Femur (tissue), 1 donor: ENCODE measurements at regions not wholly inside any gene's neighbourhood (a gene's known extent, or its start where the extent isn't known, plus 50 kb on each side); places are given as distances from the start of the nearest gene placed in this dataset.
"Not testable (repeated sequence)": the region's sequence is repeated elsewhere in the genome, so short reads cannot be mapped to it uniquely, and the experiment has no call there.

Experiments used
- DNase-seq: peaks from one replicate; pipeline ENCODE4 v3.0.0-alpha.2; 2017

DNA sequence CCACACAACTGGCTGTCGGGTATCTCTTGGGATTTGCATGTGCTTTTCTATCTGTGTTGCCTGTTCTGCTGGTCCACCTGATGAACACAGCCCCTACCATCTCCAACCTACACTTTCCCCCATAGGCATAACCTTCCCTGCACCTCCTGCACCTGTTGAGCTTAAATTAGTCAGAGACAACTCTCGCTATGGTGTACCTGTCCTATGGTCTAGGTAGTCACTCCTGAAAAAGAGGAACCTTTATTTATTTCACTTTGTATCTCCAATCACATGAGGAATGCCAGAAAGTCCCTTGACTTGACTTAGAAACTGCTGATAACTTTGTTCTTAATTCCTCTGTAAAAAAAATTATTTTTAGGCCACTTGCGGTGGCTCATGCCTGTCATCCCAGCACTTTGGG is 338.1 kb downstream of the DHRSX start:
- no peak for DNase-seq

DNA sequence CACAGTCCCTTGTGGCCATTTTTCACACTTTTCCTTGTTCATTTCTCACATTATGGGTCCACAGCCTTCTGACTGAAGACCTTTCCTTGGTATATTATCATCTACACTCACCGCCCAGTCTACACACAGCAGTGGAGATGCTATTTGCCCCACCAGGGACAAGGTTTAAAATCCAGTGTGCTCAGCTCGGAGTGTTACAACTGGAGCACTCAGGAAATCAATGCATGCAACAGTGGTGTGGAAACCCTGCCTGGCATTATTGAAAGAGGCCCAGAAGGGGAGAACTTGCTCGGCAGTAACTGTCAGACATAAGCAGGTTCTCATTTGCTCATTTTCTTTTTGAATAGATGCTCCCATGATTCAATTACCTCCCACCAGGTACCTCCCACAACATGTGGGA is 340.9 kb downstream of the DHRSX start:
- no peak for DNase-seq

DNA sequence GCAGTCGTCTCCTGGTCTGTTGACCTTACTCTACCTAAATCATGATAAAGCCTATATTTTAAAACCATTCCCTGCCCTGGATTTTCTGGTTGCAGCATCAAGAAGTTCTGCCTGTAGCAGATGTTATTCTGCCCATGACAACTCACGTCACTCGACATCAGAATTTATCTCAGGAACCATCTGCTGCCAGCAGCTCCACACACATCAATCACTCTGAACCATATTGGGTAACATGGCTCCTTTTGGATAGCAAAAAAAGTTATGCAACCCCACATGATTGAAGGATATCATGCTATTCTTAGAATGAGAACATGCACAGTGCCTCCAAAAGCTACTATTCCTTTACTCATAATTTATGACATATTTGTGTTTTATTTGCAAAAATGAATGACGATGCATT is 341.4 kb downstream of the DHRSX start:
- no peak for DNase-seq

DNA sequence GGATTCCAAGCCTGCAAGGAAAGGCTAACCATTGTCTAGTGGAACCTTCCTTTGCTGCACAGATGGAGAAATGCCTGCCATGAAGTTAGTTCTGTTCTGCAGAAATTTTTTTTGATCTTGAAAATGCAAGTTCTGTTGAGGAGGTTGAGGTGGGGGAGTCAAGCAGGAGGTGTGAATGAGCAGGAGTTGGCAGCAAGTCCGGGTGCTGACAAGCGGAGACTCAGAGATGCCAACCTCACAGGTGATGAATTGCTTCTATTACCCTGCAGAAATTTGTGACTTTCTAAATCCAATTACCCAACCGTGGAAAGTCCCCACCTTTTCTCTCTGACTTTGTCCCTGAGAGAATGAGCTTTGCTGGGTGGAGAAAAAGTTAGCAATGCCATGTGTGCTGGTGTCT is 350.1 kb downstream of the DHRSX start:
- DNase-seq: no peak

DNA sequence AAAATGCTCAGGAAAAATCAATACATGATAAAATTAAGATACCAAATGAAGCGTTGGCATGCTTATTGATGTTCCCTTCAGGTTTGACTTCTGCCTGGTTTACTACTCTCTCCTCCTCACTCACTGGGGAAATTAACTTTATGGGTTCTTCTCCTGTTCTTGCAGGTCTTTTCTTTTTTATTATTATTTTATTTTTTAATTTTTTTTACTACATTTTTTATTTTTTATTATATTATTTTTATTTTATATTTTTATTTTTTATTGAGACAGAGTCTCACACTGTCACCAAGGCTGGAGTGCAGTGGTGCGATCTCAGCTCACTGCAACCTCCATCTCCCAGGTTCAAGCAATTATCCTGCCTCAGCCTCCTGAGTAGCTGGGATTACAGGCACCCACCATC is 350.8 kb downstream of the DHRSX start:
- DNase-seq: not testable (repeated sequence)

DNA sequence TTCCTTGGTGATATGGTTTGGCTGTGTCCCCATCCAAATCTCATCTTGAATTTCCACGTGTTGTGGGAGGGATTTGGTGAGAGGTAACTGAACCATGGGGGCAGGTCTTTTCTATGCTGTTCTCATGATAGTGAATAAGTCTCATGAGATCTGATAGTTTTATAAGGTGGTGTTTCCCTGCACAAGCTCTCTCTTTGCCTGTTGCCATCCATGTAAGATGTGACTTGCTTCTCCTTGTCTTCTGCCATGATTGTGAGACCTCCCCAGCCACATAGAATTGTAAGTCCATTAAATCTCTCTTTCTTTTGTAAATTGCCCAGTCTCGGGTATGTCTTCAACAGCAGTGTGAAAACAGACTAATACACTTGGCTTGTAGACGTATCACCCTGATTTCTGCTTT is 351.7 kb downstream of the DHRSX start:
- not testable (repeated sequence) for DNase-seq

DNA sequence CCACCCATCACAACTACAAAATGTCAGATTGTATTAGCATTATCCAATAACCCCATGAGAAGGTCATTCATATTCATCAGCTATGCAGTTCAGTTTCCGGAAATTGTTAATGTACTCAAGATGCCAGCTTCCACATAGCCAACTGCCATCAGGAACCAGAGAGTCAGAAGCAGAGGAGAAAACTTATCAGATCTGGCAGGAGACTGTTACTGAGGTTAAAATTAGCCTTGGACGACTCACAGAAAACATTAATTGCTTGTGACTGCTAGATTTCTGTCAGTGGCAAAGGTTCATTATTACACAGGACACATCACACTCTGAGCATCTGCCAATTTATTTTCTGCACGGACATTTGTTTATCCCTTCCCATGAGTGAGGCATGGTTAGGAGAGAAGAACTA is 352.8 kb downstream of the DHRSX start:
- no peak for DNase-seq

DNA sequence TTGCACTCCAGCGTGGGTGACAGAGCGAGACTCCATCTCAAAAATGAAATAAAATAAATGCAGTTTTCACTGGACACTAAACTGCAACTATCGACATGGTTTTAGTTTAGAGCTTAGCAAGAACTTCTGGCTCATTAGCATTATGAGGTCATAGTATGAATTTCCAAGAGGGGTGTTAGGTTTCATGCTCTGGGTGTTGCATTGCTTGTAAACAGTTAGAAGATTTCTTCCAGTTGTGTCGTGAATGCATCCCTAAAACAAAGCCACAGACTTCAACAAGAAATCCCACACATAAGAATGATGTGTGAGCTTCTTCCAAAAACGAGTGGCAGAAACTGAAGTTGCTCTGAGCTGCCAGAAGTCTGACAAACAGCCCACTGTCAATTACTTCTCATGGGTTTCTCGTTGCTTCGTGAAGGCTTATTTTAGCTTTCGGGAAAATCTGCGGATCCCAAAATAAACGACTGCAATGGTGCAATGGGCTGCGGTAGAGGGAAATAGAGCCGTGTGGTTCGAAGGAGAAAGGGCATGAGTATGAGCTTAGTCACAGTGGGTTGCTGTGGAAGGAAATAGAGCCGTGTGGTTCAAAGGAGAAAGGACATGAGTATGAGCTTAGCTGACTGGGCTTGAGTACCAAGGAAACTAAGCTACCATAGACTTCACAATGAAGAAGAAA is 354.9 kb downstream of the DHRSX start:
- peak; percentile 20 for DNase-seq

DNA sequence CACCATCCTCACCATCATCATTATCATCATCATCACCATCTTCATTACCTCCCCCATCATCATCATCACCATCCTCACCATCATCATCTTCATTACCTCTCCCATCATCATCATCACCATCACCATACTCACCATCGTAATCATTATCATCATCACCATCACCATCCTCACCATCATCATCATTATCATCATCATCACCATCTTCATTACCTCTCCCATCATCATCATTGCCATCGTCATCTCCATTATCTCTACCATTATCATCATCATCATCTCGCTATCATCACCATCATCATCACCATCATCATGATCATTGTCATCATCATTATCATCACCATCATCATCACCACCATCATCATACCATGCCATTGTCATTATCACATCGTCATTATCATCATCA is 362.9 kb downstream of the DHRSX start:
- DNase-seq: no peak

DNA sequence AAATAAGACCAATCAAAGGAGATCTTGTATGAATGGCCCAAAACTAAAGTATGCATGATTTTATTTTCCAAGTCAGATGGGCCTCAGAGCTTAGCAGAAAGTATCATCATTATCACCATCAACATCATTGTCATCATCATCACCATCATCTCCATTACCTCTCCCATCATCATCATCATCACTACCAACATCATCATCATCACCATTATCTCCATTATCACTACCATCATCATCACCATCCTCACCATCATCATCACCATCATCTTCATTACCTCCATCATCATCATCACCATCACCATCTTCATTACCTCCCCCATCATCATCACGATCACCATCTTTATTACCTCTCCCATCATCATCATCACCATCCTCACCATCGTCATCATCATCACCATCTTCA is 363.9 kb downstream of the DHRSX start:
- DNase-seq: no peak

DNA sequence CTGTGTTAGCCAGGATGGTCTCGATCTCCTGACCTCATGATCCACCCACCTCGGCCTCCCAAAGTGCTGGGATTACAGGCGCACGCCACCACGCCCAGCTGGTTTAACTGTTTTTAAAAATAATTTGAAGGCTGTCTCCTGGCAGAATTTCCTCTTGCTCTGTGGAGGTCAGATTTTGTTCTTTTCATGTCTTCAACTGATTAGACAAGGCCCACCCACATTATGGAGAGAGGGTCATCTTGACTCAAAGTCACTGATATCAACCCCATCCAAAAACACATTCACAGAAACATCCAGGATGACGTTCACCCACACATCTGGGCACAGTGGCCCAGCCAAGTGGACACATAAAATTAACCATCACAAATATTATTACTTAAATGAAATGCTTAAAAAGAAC is 365.4 kb downstream of the DHRSX start:
- DNase-seq: no peak

DNA sequence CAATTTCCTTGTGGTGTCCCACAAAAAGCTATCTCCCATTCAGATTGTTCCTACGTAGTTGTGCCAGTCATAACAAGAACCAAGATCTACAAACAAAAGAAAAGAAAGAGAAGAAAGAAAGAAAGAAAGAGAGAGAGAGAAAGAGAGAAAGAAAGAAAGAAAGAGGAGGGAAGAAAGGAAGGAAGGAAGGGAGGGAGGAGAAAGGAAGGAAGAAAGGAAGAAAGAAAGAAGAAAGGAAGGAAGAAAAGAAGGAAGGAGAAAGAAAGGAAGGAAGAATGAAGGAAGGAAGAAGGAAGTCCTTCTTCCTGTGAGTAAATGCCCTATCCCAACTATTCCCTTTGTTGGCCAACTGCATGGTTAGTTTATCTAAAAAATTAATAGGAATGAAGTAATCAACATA is 366.0 kb downstream of the DHRSX start:
- DNase-seq: no peak
